Neural cell (in vitro differentiated cells): ENCODE measurements at regions not wholly inside any gene's neighbourhood (a gene's known extent, or its start where the extent isn't known, plus 50 kb on each side); places are given as distances from the start of the nearest gene placed in this dataset.

Experiments used
- CTCF ChIP-seq: fragments of 450-650 bp; IDR thresholded peaks from 2 replicates; pipeline ENCODE4 v1.5.1; 2014; ENCODE audit warnings: antibody characterized with exemption, mild to moderate bottlenecking, moderate library complexity; ENCODE audit not compliant: poor library complexity, severe bottlenecking
- EP300 ChIP-seq: fragments of 450-650 bp; conservative IDR thresholded peaks from 2 replicates; pipeline ENCODE4 v1.6.1; 2014; ENCODE audit warnings: antibody characterized with exemption, mild to moderate bottlenecking, moderate library complexity; ENCODE audit not compliant: poor library complexity, severe bottlenecking
- MXI1 ChIP-seq: fragments of 450-650 bp; conservative IDR thresholded peaks from 2 replicates; pipeline ENCODE4 v1.6.1; 2014; ENCODE audit warnings: antibody characterized with exemption, mild to moderate bottlenecking; ENCODE audit not compliant: poor library complexity, severe bottlenecking
- POLR2AphosphoS5 ChIP-seq: IDR thresholded peaks from 2 replicates; pipeline ENCODE4 v1.6.1; 2012
- REST ChIP-seq: IDR thresholded peaks from 2 replicates; pipeline ENCODE4 v1.6.1; 2012; ENCODE audit warnings: borderline replicate concordance
- SMC3 ChIP-seq: fragments of 450-650 bp; conservative IDR thresholded peaks from 2 replicates; pipeline ENCODE4 v1.6.1; 2014; ENCODE audit warnings: antibody characterized with exemption, mild to moderate bottlenecking, moderate library complexity; ENCODE audit not compliant: poor library complexity
- TAF1 ChIP-seq: IDR thresholded peaks from 2 replicates; pipeline ENCODE4 v1.6.1; 2012; ENCODE audit warnings: low read depth

GRCh38 chr2:47650001-47650535 is 79.3 kb upstream of the KCNK12 start:
- TF ChIP-seq CTCF: no peak
- TF ChIP-seq TAF1: no peak
- no peak for TF ChIP-seq REST
- no peak for TF ChIP-seq EP300
- TF ChIP-seq POLR2AphosphoS5: no peak
- no peak for TF ChIP-seq MXI1
- TF ChIP-seq SMC3: no peak
